LHCN-M2 (cell line): ENCODE measurements at regions not wholly inside any gene's neighbourhood (a gene's known extent, or its start where the extent isn't known, plus 50 kb on each side); places are given as distances from the start of the nearest gene placed in this dataset.
"Not testable (repeated sequence)": the region's sequence is repeated elsewhere in the genome, so short reads cannot be mapped to it uniquely, and the experiment has no call there.

ENCODE experiments used
- DNase-seq: peaks from one replicate; pipeline ENCODE4 v3.0.0-alpha.2; 2012; ENCODE audit warnings: low read depth

DNA sequence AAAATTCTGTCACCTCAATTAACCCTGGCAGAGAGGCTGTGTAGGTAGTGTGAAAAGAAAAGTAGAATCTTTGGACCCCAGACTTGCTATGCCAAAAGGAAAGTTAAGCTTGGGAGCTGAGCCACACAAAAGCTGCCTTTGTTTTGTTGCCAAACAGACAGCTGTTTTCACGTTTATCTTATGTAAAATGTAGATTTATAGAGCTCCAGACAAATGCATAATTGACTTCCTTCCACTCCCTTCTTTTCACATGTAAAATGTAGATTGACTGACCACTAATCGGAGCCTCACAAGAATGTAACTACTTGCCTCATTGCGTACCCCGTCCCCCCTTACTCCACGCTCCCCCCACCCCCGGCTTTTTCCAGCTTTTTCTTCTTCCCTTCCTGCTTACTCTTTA lies 2302.2 kb upstream of the RAG2 start:
- no peak for DNase-seq

- not testable (repeated sequence) for DNase-seq
These were observed 2296.2 kb upstream of the RAG2 start for GRCh38 chr11:38894201-38894600.

DNA sequence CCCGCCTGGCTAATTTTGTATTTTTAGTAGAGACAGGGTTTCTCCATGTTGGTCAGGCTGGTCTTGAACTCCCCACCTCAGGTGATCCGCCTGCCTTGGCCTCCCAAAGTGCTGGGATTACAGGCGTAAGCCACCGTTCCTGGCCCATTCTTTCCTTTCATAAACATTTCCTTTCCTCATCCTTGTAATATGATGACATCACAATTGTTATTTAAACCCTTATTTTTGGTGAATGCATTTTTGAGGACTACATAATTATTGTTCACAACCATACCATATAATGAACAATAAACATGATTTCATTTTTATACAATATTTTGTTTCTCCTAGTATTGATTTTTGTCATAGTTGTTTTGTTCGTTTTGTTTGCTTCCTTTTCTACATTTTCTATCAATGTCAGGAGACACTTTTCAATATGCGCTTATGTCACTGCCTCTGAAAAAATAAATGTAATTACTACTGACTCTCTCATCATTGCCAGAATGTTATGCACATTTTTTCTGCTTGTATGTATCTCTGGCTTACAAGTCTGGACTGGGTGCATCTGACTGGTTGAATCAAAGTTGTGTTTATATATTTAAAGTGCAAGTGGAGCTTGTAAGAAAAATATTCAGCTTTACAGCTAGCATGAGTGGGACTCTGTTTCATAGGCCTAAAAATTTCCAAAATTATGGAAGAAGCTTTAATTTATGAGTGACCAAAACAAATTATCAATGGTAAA lies 2286.3 kb upstream of the RAG2 start:
- no peak for DNase-seq

GRCh38 chr11:38867338-38867737 lies 2269.3 kb upstream of the RAG2 start:
- DNase-seq = peak; percentile 1

GRCh38 chr11:38865922-38866321 lies 2267.9 kb upstream of the RAG2 start:
- DNase-seq = no peak

DNA sequence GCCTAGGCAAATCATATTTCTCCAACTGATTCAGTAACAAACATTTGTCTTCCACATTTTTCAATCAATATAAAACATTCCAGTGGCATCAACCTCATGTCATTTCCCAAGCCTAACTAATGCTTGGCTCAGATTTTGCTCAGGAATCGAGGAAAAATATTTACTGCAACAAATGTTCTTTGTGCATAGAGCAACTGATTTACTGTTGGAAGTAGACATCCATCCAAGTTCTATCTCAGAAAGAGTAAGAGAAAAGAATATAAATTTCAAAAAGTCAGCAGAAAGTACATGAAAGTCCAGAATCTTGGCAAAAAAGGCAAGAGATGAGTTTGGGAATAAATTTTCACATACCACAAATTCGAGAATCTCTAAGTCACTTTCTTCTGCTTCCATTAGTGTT lies 2245.0 kb upstream of the RAG2 start:
- DNase-seq = no peak

DNA sequence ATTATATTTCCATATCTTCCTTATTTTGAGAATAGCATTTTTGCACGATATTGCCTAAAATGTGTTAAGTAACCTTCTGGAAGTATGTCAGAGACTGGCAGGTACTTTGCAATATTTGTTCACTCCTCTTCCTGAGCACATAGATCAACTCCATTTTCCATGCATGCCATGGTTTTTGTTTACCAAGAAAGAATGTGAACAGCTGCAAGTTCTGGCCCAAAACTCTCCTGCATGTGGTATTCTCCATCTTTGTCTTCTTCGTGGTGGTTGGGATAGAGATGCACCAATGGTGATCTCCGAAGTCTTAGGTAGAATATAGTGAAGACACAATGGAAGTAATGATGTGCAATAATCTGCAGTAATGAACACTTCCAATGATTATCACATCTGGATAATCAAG lies 2241.0 kb upstream of the RAG2 start:
- DNase-seq = no peak

DNA sequence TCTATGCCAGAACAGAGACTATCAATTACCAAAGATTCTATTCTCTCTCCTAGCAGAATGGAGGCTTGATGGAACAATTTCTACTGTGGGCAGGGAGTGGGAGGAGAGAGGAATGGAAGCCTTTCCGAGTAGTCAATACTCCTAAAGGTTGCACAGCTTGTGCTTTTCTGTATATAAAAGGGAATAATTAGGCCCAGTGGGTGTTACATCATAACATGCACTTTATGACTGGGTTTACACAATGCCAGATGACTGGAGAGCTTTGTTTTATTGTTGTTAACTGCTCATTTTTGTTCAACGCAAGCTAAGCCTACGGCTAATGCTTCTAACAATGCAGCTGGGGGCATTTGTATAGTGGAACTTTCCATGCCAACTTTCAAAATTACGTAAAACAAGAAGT lies 2237.9 kb upstream of the RAG2 start:
- DNase-seq = no peak

DNA sequence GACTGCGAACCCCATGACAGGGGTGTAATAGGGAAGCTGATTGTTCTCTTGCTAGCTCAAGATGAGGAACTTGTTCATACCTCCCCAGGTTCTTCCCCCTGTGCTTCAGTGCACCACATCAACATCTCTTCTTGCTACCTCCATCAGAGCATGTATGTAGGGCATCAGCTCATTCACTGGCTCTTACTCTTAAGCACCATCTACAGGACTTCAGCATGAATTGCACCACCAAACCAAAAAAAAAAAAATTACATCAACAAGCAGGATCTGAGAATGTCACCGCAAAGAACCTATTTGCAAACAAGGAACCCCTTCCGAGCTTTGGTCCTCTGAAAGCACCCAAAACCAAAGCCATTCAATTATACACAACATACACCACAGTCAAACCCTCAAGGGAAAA lies 2226.5 kb upstream of the RAG2 start:
- peak; percentile 1 for DNase-seq

- not testable (repeated sequence) for DNase-seq
These were observed 2223.8 kb upstream of the RAG2 start for GRCh38 chr11:38821786-38822185.

DNA sequence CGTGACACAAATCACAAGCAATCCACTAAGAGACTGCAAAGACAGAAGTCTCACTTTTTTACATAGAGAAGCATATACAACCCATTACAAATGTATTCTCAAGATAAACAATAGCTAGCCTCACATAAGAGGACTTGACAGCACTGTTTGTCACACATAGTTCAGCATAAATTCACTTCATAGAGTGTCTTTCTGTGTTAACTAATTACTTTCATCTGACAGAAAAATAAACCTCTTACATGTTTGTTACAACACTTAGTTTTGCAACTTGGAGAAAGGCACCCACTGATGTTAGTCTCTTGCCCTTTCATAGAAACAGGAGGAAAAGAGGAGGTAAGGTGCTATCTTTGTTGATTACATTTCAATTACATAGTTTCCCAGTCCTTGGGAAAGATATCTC lies 2221.9 kb upstream of the RAG2 start:
- DNase-seq = no peak

DNA sequence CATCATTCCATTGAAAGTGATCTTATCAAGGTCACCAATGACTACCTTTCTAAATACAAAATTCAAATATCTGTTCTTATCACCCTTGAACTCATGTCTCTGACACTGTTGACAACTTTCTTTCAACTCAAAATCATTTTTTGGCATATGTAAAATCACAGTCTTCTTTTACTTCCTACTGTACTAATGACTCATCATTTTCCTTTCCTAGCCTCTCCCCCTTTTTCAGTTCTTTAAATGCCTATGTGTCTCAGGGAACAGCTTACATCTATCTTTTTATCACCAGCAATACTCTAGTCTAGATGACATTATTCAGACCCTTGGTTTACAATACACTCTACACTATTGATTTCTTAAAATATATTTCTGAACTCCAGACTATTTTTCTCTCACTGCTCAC lies 2220.7 kb upstream of the RAG2 start:
- no peak for DNase-seq

- DNase-seq = peak; percentile 15
These were observed 2216.6 kb upstream of the RAG2 start for GRCh38 chr11:38814670-38815069.

DNA sequence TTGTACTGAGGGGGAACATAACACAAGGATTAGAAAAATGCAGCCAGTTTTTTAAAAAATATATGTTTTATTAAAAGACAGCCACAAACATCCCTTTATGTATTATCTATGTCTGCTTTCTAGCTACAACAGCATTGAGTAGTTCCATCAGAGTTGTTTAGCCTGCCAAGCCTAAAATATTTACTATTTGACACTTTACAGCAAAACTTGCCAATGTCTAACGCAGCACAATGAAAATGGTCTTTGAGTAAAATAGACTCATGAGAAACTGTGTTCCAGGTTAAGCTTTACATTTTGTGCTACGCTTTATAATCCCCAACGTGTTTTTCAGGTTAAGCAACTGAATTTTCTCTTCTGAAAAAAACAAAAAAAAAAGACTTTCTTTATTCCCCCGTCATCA lies 2211.5 kb upstream of the RAG2 start:
- DNase-seq = no peak

DNA sequence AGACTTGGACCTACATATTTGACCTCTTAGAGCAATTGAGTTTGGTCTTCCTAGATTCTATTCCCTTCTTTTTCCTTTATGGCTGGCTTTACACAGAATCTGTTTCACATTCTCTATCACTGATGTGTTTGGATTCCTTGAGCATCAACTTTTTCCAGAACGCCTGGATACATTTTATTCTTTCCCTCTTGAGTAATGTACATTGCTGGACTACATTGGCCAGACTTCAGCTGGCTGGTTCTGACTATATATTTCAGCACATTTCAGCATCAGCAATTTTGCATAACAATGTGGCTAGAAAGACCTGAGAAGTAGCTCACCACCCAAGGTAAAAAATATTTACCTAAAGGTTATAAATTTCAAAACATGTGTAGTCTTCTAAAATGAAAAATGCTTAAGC lies 2198.2 kb upstream of the RAG2 start:
- no peak for DNase-seq

DNA sequence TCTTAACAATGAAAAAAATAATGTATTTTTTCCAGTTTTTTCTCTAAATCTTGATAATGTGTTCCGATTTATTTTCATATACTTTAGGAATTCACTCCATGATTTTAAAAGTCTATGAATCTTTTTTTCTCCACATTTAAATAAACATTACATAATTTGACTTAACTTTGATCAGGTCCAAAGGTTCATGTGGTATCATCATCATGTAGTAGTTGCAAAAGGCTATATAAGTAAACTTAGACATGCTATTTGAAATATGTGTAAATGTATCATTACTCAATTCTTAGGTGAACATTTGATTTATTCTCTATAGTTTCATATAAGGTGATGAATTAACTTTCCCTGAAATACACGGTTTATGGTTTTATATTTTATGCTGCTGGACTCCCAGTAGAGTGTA lies 2197.0 kb upstream of the RAG2 start:
- DNase-seq = no peak

DNA sequence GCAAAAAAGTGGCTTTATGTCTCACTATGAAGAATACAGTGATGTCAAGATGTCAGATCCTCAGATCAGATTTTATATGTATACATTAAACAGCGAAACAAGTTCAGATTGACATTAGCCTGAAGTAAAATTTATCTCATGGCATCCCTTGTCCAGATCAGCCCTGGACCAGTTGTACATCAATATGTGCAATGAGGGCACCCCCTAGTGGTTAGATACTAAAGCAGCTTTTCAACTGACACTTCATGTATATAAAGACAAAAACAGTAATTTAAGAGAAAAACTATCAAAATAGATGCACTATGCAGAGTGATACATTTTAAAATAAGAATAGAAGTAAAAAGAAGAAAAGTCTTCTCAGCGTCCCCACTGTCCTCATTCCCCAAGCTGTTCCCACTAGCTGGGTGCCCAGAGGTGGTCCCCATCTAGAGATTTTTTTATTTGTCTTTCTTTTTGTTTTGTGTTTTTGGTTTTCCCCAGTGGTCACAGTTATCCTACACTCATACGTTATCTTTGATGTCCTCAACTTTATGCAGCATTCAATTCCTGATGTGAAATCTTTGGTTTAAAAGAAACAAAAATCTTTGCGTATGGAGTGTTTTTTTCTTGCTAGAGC lies 2193.4 kb upstream of the RAG2 start:
- peak; percentile 56 for DNase-seq

DNA sequence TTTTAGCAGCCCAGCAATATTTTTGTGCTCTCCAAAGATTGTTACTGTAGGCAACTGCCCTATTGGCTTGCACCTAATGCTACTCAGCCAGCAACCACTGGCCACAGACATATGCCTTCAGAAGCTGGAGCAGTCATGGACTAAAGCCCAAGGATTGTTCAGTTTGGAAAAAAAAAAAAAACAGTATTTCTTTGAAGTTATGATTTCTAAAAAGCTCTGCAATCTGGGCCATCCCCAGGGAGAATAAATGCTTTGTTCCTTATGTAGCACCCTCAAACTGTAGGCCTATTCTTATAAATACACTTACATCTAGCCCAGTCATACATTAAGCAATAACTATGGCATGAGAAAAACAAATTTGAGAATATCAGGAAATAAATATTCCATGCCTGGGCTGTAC lies 2190.5 kb upstream of the RAG2 start:
- DNase-seq = no peak

GRCh38 chr11:38784164-38784563 lies 2186.1 kb upstream of the RAG2 start:
- DNase-seq = no peak

DNA sequence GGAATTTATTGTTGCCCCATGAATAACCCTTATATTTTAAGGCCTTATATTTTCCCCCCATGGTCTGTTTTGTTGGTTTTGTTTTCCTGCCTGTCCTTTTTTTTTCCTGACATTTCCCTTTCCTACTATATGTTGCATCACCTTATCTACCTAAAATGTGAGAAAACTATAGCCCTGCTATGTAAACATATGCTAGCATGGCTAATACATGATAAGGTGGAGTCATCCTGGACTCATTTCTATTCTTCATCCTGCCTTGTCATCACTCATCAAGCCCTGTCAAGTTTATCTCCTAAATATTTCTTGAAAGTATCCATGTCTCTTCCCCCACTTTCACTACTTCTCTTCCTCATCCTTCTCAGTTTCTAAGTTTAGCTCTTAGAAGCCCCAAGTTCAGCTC lies 2168.8 kb upstream of the RAG2 start:
- DNase-seq = no peak

DNA sequence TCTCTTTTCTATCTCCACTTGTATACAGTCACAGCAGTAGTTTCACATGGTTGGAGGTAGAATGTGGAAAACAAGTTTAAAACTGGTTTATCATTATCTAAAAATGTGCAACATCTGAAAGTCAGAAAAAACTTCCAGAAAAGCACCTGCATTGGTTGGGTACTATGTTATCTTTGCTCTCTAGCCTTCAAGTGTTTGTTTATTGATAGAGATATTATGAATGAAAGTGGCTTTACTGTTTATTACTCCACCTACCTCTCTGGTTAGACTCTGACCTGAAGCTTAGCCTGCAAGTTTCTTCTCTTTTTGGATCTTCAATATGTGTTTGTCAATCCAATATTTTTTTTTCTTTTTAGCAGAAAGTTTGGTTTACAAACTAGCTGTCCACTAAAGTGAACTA lies 2161.4 kb upstream of the RAG2 start:
- no peak for DNase-seq

- no peak for DNase-seq
These were observed 2158.5 kb upstream of the RAG2 start for GRCh38 chr11:38756537-38756936.

GRCh38 chr11:38751421-38751820 lies 2153.4 kb upstream of the RAG2 start:
- DNase-seq = no peak

DNA sequence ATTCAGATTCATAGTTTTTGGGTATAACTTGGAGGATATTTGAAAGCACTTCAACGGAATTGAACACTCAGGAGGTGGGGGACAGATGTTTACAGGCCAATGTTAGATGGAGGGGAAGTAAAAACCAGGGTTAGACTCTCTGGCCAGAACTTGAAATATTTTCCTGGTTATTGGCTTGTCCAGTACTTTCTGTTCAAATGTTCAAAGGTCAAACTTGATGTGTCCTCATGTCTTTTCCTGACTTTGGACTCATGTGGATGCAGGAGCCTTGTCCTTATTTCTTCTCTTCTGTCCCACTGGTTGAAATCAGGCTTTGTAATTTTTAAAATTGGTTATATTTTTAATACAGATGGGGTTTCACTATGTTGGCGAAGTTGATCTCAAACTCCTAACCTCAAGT lies 2148.5 kb upstream of the RAG2 start:
- DNase-seq = not testable (repeated sequence)
